T47D (cell line): ENCODE measurements at regions not wholly inside any gene's neighbourhood (a gene's known extent, or its start where the extent isn't known, plus 50 kb on each side); places are given as distances from the start of the nearest gene placed in this dataset.
"Not testable (repeated sequence)": the region's sequence is repeated elsewhere in the genome, so short reads cannot be mapped to it uniquely, and the experiment has no call there.

Experiments used
- DNase-seq, 2 experiments: peaks; one replicate each; pipeline versions ENCODE4 v3.0.0 to v3.0.0-alpha.2; 2011 to 2012; ENCODE audit warnings: low read depth in 1 of 2, low spot score in 1 of 2
- JUND ChIP-seq: IDR thresholded peaks from 2 replicates; pipeline ENCODE4 v1.6.1; 2012; ENCODE audit warnings: low read depth
- in situ Hi-C: cut with HindIII; loops from 2 replicates; pipeline ENCODE4 v1.10.0; 2016; ENCODE audit warnings: low sequenced_read_pairs, low pct_unique_long_range_greater_than_20kb

GRCh38 chr9:21533597-21533996 lies 51.5 kb upstream of the IFNE start:
- DNase-seq: no peak
- TF ChIP-seq JUND: no peak
- in situ Hi-C loops: no loop called here

- in situ Hi-C loops: no loop called here
- DNase-seq: no peak
- no peak for TF ChIP-seq JUND
Measured at GRCh38 chr9:21535396-21535795, 53.3 kb upstream of the IFNE start.

GRCh38 chr9:21542787-21543186 lies 60.7 kb upstream of the IFNE start:
- no peak for DNase-seq
- in situ Hi-C loops: no loop called here
- no peak for TF ChIP-seq JUND

- in situ Hi-C loops: no loop called here
- no peak for DNase-seq
- TF ChIP-seq JUND: no peak
Measured at GRCh38 chr9:21543187-21543586, 61.1 kb upstream of the IFNE start.

- DNase-seq, in situ Hi-C loops: not testable (repeated sequence)
Measured at GRCh38 chr9:21543816-21544215, 61.7 kb upstream of the IFNE start.

- peak in 1 of 2 experiments; percentile 27 for DNase-seq
- TF ChIP-seq JUND: no peak
- in situ Hi-C loops: no loop called here
Measured at GRCh38 chr9:21546949-21547348, 64.8 kb upstream of the IFNE start.

- TF ChIP-seq JUND: no peak
- in situ Hi-C loops: no loop called here
- DNase-seq: peak in 1 of 2 experiments; percentile 24
Measured at GRCh38 chr9:21549251-21549765, 67.2 kb upstream of the IFNE start.

GRCh38 chr9:21549890-21550289 lies 67.8 kb upstream of the IFNE start:
- in situ Hi-C loops: no loop called here
- TF ChIP-seq JUND: no peak
- no peak for DNase-seq

GRCh38 chr9:21550392-21550791 lies 68.3 kb upstream of the IFNE start:
- DNase-seq: no peak
- in situ Hi-C loops: no loop called here
- no peak for TF ChIP-seq JUND

GRCh38 chr9:21551401-21551800 lies 69.3 kb upstream of the IFNE start:
- no peak for TF ChIP-seq JUND
- no peak for DNase-seq
- in situ Hi-C loops: no loop called here

GRCh38 chr9:21552244-21553170 lies 70.4 kb upstream of the IFNE start:
- no peak for DNase-seq
- in situ Hi-C loops: no loop called here
- no peak for TF ChIP-seq JUND

- no peak for TF ChIP-seq JUND
- in situ Hi-C loops: no loop called here
- no peak for DNase-seq
Measured at GRCh38 chr9:21553441-21553840, 71.3 kb upstream of the IFNE start.

- no peak for TF ChIP-seq JUND
- no peak for DNase-seq
- in situ Hi-C loops: no loop called here
Measured at GRCh38 chr9:21554813-21555212, 72.7 kb upstream of the IFNE start.
